Breast epithelium (tissue), 4 donors: ENCODE measurements at regions not wholly inside any gene's neighbourhood (a gene's known extent, or its start where the extent isn't known, plus 50 kb on each side); places are given as distances from the start of the nearest gene placed in this dataset.

Experiments used
- DNase-seq, 2 donors: peaks; one replicate each; pipeline ENCODE4 v3.0.0-alpha.2; 2019; ENCODE audit warnings: low spot score in 2 of 2
- H3K27ac ChIP-seq, 2 donors: fragments of 200-600 bp; sonication (generic) in 1 of 2; one replicate each; pipeline ENCODE4 v1.5.1; 2016 to 2019; ENCODE audit warnings: mild to moderate bottlenecking in 1 of 2
- H3K27me3 ChIP-seq, 2 donors: fragments of 200-600 bp; sonication (generic) in 1 of 2; one replicate each; pipeline versions ENCODE4 v1.5.1 to v1.6.0; 2017 to 2019; ENCODE audit warnings: control low read depth in 1 of 2, mild to moderate bottlenecking in 1 of 2
- H3K36me3 ChIP-seq: fragments of 200-600 bp; one replicate; pipeline ENCODE4 v1.5.1; 2019
- H3K4me1 ChIP-seq, 2 donors: fragments of 200-600 bp; sonication (generic); one replicate each; pipeline ENCODE4 v1.5.1; 2016 to 2019; ENCODE audit warnings: control low read depth in 1 of 2
- H3K4me3 ChIP-seq, 3 donors: fragments of 200-600 bp; sonication (generic); 1 replicate in 2 of 3; 2 replicates in 1 of 3; pipeline ENCODE4 v1.5.1; 2016 to 2019; ENCODE audit warnings: mild to moderate bottlenecking in 3 of 3, moderate library complexity in 2 of 3
- H3K9me3 ChIP-seq, 2 donors: fragments of 200-600 bp; sonication (generic) in 1 of 2; one replicate each; pipeline ENCODE4 v1.5.1; 2016 to 2019; ENCODE audit warnings: control low read depth in 1 of 2
- POLR2A ChIP-seq: fragments of 450-650 bp; IDR thresholded peaks from one replicate; pipeline ENCODE4 v1.6.1; 2016; ENCODE audit warnings: antibody characterized with exemption, mild to moderate bottlenecking, moderate library complexity
- POLR2AphosphoS5 ChIP-seq, 3 donors: sonication (generic); formaldehyde crosslinking; IDR thresholded peaks; one replicate each; pipeline ENCODE4 v1.6.1; 2017; ENCODE audit warnings: antibody characterized with exemption in 3 of 3
- intact Hi-C: fragments of 100-400 bp; cut with DNase I; formaldehyde crosslinking; loops from one replicate; pipeline ENCODE4 v1.15.1; 2023; ENCODE audit warnings: low total_unique reads
- TF ChIP-seq, protein P1 (sequence below), 3 donors: fragments of 450-650 bp; IDR thresholded peaks; one replicate each; pipeline ENCODE4 v1.5.1; 2016 to 2017; ENCODE audit warnings: antibody characterized with exemption in 3 of 3, mild to moderate bottlenecking in 3 of 3, moderate library complexity in 3 of 3

DNA sequence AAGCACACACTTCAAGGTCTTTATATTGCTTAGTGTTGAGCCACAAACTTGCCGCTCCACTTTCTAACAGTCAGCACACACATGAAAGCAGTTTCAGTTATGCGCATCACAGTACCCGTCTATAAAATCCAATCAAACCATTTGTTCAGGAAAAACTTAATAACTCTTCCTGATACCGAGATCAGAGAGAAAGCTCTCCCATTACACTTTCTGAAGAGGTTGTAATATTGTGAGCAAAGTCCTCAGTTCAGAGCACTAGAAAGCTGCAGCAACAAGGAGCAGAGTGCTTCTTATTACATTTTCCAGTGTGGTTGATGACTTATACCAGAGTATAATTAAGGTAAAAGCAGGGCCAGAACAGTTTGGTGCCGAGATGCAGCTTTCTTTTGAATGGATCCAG lies 102.8 kb upstream of the F3 start:
- DNase-seq = no peak
- no peaks in the 10 kb centered on the region for H3K36me3 ChIP-seq
- TF ChIP-seq, protein P1, sequence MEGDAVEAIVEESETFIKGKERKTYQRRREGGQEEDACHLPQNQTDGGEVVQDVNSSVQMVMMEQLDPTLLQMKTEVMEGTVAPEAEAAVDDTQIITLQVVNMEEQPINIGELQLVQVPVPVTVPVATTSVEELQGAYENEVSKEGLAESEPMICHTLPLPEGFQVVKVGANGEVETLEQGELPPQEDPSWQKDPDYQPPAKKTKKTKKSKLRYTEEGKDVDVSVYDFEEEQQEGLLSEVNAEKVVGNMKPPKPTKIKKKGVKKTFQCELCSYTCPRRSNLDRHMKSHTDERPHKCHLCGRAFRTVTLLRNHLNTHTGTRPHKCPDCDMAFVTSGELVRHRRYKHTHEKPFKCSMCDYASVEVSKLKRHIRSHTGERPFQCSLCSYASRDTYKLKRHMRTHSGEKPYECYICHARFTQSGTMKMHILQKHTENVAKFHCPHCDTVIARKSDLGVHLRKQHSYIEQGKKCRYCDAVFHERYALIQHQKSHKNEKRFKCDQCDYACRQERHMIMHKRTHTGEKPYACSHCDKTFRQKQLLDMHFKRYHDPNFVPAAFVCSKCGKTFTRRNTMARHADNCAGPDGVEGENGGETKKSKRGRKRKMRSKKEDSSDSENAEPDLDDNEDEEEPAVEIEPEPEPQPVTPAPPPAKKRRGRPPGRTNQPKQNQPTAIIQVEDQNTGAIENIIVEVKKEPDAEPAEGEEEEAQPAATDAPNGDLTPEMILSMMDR (IDR thresholded peaks at IDR 0.05) = no peak
- TF ChIP-seq POLR2A (no peak), POLR2AphosphoS5 (IDR thresholded peaks at IDR 0.05) (no peak)
- no peak overlapping the region for H3K4me3 ChIP-seq
- intact Hi-C loops = no loop called here
- H3K27ac ChIP-seq = no peak overlapping the region
- H3K27me3 ChIP-seq = no peaks in the 10 kb centered on the region
- H3K9me3 ChIP-seq = no peaks in the 10 kb centered on the region
- no peaks in the 10 kb centered on the region for H3K4me1 ChIP-seq

DNA sequence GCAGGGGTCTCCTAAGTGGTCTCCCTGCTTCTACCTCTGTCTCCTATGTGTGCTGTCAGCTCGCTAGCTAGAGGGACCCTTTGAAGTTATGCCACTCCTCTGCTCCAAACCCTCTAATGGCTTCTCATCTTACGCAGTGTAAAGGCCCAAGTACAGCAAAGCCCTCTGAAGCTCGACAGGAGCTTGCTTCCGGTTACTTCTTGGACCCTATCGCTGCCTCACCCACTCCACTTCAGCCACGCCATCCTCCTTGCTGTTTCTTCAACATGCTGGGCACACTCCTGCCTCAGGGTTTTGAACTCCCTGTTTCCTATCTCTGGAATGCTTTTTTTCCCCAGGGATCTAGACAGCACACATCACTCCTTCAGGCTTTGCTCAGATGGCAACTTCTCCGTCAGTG lies 102.3 kb upstream of the F3 start:
- intact Hi-C loops = loop anchor here (1.0 kb wide), 1 partner anchor 29 kb away; no protein-coding TSS in a partner anchor

DNA sequence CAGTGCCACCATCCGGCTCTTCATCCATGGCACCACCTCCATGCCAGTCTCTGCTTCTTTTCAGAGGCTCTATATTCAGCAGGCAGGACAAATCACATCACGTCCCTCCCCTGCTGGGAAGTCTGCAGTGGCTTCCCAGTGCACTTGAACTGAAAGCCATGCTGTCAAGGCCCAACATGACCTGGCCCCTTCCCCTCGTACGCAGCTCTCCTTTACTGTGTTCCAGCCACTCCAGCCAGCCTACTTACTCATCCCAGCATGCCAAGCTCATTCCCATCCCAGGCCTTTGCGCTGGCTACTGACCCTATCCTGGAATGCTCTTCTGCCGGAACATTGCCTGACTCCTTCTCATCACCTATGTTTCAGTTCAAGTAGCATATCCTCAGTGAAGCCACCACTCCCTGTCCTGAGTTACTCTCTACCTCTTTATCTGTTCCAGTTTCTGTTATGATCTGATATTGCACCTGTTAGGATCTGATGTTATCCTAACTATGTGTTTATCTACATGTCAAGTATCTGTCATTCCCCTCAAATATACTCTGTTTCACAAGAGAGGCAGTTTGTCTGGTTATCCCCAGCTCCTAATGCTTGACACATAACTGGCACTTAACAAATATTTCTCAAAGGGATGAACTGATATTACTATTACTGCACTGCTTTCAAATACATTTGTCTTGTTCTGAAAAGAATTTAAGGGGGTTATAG lies 101.2 kb upstream of the F3 start:
- no peak for DNase-seq
- intact Hi-C loops = loop anchor here (1.0 kb wide), 1 partner anchor 31 kb away; no protein-coding TSS in a partner anchor
- H3K4me3 ChIP-seq = no peak overlapping the region
- no peaks in the 10 kb centered on the region for H3K36me3 ChIP-seq
- no peaks in the 10 kb centered on the region for H3K9me3 ChIP-seq
- H3K4me1 ChIP-seq = no peaks in the 10 kb centered on the region
- no peak for TF ChIP-seq POLR2A
- no peak for TF ChIP-seq POLR2AphosphoS5 (IDR thresholded peaks at IDR 0.05)
- TF ChIP-seq, protein P1 (IDR thresholded peaks at IDR 0.05) = no peak
- H3K27ac ChIP-seq = no peak overlapping the region
- H3K27me3 ChIP-seq = no peaks in the 10 kb centered on the region

More for the DNA sequence above, 102.3 kb upstream of the F3 start:
- Histone ChIP-seq H3K27me3 (no peaks in the 10 kb centered on the region), H3K4me3 (no peak overlapping the region), H3K4me1 (no peaks in the 10 kb centered on the region), H3K36me3 (no peaks in the 10 kb centered on the region), H3K27ac (no peak overlapping the region), H3K9me3 (no peaks in the 10 kb centered on the region)
- TF ChIP-seq POLR2AphosphoS5 (IDR thresholded peaks at IDR 0.05) (no peak), POLR2A (no peak)
- TF ChIP-seq, protein P1 (IDR thresholded peaks at IDR 0.05) = no peak
- DNase-seq = no peak

DNA sequence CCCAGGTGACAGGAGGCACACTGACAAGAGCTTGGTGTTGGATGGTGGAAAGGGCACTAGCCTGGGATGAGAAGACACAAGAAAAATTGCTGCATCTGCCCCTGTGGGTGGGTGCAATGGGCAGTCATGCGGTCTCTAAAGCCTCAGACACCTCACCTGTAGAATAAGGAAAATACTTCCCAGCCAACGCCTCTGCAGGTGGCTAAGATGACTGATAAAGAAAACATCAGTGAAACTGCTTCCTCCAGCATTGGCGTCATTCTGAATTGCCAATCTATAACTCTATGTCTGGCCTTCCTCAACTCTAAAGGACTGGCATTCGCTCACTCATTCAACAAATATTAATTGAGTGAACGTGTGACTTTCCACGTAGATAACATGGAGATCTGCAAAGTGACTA lies 100.4 kb upstream of the F3 start:
- H3K4me1 ChIP-seq = no peaks in the 10 kb centered on the region
- no peaks in the 10 kb centered on the region for H3K9me3 ChIP-seq
- intact Hi-C loops = no loop called here
- TF ChIP-seq, protein P1 (IDR thresholded peaks at IDR 0.05) = no peak
- TF ChIP-seq POLR2AphosphoS5 (IDR thresholded peaks at IDR 0.05) = no peak
- TF ChIP-seq POLR2A = no peak
- H3K4me3 ChIP-seq = no peak overlapping the region
- H3K36me3 ChIP-seq = no peaks in the 10 kb centered on the region
- H3K27ac ChIP-seq = no peak overlapping the region
- no peaks in the 10 kb centered on the region for H3K27me3 ChIP-seq
- DNase-seq = no peak

DNA sequence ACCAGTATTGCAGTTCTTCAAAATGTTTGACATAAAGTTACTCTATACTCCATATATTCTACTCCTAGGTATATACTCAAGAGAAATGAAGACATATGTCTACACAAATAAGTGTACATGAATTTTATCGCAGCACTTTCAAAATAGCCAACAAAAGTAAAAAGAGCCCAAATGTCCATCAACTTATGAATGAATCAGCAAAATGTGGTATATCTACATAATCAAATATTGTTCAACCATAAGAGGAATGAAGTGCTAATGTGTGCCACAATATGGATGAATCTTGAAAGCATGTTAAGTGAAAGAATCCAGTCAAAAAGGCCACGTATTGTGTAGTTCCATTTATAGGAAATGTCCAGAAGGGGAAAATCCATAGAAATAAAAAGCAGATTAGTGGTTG lies 98.6 kb upstream of the F3 start:
- Histone ChIP-seq H3K9me3 (no peaks in the 10 kb centered on the region), H3K36me3 (no peaks in the 10 kb centered on the region), H3K27ac (no peak overlapping the region), H3K27me3 (no peaks in the 10 kb centered on the region), H3K4me1 (no peaks in the 10 kb centered on the region), H3K4me3 (no peak overlapping the region)
- TF ChIP-seq POLR2AphosphoS5 (IDR thresholded peaks at IDR 0.05) (no peak), POLR2A (no peak)
- TF ChIP-seq, protein P1 (IDR thresholded peaks at IDR 0.05) = no peak
- DNase-seq = no peak
- intact Hi-C loops = no loop called here
